AG09309 (cell line): ENCODE measurements at regions not wholly inside any gene's neighbourhood (a gene's known extent, or its start where the extent isn't known, plus 50 kb on each side); places are given as distances from the start of the nearest gene placed in this dataset.
"Not testable (repeated sequence)": the region's sequence is repeated elsewhere in the genome, so short reads cannot be mapped to it uniquely, and the experiment has no call there.

ENCODE experiments used
- DNase-seq: peaks from one replicate; pipeline ENCODE4 v3.0.0-alpha.2; 2010; ENCODE audit warnings: low read depth
- H3K4me3 ChIP-seq: 2 replicates; pipeline ENCODE4 v1.5.1; 2011; ENCODE audit warnings: mild to moderate bottlenecking, low read depth, low read length, moderate library complexity; ENCODE audit not compliant: control insufficient read depth
- CTCF ChIP-seq: IDR thresholded peaks from 2 replicates; pipeline ENCODE4 v1.5.1; 2011; ENCODE audit warnings: mild to moderate bottlenecking, low read depth, low read length, inconsistent platforms; ENCODE audit not compliant: insufficient read depth, control insufficient read depth; ENCODE audit errors: missing control alignments

DNA sequence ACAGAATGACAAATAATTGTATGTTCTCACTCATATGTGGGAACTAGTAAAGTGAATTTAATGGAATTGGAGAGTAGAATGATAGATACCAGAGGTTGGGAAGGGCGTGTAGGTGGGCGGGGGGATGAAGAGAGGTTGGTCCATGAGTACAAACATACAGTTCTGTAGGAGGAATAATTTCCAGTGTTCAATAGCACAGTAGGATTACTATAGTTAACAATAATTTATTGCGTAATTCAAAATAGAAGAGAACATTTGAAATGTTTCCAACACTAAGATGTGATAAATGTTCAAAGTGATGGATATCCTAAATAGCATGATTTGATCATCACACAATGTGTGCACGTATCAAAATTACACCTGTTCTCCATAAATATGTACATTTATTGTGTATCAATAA is 106.2 kb upstream of the IL1RAPL2 start:
- TF ChIP-seq CTCF, result no peak
- no peak for DNase-seq
- H3K4me3 ChIP-seq, result no peak overlapping the region

DNA sequence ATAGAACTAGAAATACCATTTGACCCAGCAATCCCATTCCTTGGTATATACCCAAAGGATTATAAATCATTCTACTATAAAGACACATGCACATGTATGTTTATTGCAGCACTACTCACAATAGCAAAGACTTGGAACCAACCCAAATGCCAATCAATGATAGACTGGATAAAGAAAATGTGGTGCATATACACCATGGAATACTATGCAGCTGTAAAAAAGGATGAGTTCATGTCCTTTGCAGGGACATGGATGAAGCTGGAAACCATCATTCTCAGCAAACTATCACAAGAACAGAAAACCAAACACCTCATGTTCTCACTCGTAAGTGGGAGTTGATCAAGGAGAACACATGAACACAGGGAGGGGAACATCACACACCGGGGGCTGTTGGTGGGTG is 108.9 kb upstream of the IL1RAPL2 start:
- not testable (repeated sequence) for H3K4me3 ChIP-seq, DNase-seq

GRCh38 chrX:104450316-104450715 is 115.7 kb upstream of the IL1RAPL2 start:
- no peak overlapping the region for H3K4me3 ChIP-seq
- DNase-seq, result no peak

GRCh38 chrX:104445591-104445990 is 120.4 kb upstream of the IL1RAPL2 start:
- H3K4me3 ChIP-seq, result no peak overlapping the region
- DNase-seq, result no peak
- no peak for TF ChIP-seq CTCF

More at GRCh38 chrX:104450316-104450715, 115.7 kb upstream of the IL1RAPL2 start:
- no peak for TF ChIP-seq CTCF

DNA sequence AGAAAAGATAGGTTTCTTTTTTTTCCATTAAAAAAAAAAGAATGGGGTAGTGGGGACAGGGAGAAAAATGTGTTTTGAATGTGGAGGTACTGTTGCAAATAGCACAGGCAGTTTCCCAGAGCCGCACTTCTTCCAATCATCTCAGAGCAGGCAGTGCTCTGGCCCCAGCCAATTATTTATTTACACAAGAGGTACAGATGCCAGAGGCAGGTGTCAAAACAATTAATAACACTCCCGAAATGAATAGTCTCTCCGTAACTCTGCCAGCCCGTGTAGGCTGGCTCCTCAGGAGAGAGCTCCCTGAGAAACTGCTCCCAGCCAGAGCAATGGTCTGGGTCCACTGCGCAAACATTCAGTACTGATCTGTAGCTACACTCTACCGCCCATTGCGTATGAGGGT is 130.8 kb upstream of the IL1RAPL2 start:
- no peak for TF ChIP-seq CTCF
- DNase-seq, result no peak
- no peak overlapping the region for H3K4me3 ChIP-seq

- H3K4me3 ChIP-seq, result no peak overlapping the region
- no peak for DNase-seq
- TF ChIP-seq CTCF, result no peak
These were observed 133.7 kb upstream of the IL1RAPL2 start for GRCh38 chrX:104432321-104432720.

GRCh38 chrX:104430742-104431119 is 135.3 kb upstream of the IL1RAPL2 start:
- DNase-seq, result no peak
- TF ChIP-seq CTCF, result no peak
- H3K4me3 ChIP-seq, result no peak overlapping the region
